Epithelial cell of esophagus (primary cell): ENCODE measurements at regions not wholly inside any gene's neighbourhood (a gene's known extent, or its start where the extent isn't known, plus 50 kb on each side); places are given as distances from the start of the nearest gene placed in this dataset.

Source experiments
- DNase-seq: peaks from one replicate; pipeline ENCODE4 v3.0.0; 2010; ENCODE audit warnings: low read depth
- H3K4me3 ChIP-seq: 2 replicates; pipeline ENCODE4 v1.5.1; 2011; ENCODE audit warnings: mild to moderate bottlenecking, low read length, control low read depth
- TF ChIP-seq, protein P1 (sequence below): IDR thresholded peaks from 2 replicates; pipeline ENCODE4 v1.5.1; 2011; ENCODE audit warnings: low read depth, mild to moderate bottlenecking, low read length, control low read depth, inconsistent platforms; ENCODE audit not compliant: insufficient read depth; ENCODE audit errors: missing control alignments

DNA sequence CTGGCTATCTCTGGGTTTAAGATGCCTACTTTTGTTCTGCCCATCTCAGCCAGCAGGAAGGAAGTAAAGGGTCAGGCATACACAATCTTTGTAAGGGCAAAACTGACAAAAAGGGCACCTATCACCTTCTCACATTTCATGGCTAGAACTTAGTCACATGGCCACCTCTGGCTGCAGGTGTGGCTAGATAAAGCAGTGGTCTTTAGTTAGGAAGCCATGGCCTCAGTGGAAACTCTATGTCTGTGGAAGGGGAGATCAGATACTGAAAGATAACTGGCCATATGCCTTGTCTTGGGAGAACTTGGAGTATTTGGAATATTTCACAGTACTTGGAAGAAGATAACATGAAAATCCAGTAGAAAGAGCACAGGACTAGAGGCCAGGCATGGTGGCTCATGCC, 80.7 kb upstream of the TBL1XR1 start:
- H3K4me3 ChIP-seq: no peak overlapping the region
- DNase-seq: no peak
- TF ChIP-seq, protein P1, sequence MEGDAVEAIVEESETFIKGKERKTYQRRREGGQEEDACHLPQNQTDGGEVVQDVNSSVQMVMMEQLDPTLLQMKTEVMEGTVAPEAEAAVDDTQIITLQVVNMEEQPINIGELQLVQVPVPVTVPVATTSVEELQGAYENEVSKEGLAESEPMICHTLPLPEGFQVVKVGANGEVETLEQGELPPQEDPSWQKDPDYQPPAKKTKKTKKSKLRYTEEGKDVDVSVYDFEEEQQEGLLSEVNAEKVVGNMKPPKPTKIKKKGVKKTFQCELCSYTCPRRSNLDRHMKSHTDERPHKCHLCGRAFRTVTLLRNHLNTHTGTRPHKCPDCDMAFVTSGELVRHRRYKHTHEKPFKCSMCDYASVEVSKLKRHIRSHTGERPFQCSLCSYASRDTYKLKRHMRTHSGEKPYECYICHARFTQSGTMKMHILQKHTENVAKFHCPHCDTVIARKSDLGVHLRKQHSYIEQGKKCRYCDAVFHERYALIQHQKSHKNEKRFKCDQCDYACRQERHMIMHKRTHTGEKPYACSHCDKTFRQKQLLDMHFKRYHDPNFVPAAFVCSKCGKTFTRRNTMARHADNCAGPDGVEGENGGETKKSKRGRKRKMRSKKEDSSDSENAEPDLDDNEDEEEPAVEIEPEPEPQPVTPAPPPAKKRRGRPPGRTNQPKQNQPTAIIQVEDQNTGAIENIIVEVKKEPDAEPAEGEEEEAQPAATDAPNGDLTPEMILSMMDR: no peak

DNA sequence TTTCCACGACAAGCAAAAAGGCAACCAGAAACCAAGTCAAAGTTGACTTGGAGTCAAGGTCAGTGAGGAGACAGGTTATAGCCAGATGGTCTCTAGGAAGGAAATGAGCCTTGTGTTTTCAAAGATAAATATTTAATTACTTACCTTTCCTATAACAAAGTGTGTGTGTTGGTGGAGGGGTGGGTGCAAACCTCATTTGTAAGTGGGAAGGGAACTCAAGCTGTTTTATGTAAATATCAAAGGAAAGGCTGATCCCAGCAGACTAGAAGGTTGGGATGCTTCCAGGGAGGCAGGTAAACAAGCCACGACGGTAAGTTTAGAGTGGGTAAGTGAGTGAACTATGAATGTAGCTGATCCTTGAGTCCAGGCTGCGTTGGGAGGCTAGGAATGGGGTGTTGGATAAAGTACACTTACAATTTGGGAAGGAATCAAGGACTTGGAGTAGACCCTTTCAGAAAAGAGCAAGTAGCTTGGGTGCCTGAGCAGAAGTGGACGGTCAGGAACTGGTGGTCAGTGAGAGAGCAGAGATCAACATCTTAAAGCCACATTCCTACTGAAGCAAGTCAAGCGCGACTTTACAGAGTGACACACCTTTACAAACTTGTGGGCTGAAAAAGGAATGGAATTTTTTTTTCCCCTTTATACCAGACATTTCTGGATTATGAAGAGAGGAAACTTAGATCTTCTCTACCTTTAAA, 82.0 kb upstream of the TBL1XR1 start:
- DNase-seq: no peak
- TF ChIP-seq, protein P1: no peak

DNA sequence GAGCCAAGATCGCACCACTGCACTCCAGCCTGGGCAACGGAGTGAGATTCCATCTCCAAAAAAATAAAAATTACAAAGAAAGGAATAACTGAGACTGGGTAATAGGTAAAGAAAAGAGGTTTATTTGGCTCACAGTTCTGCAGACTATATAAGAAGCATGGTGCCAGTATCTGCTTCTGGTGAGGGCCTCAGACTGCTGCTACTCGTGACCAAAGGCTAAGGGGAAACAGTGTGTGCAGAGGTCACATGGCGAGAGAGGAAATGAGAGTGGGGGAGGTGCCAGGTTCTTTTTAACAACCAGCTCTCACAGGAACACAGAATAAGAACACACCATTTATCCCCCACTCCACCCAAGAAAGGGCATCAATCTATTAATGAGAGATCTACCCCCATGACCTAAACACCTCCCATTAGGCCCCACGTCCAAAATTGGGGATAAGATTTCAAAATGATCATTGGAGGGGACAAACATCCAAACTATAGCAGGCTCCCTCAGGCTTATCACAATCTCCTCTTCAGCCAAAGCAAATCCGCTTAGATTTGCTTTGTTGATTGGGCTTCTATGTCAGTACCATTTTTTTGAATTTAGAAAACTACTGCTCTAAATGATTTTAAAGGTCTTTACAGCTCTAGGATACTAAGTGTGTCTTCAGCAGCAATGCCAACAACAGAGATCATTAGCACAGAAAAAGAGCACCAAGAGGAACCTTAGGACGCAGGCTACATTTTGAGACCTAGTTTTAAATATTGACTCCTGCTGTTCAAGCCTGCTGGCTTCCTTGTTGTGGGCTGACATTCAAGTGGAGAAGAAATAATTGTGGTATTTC, 84.2 kb upstream of the TBL1XR1 start:
- TF ChIP-seq, protein P1: no peak
- no peak for DNase-seq
- no peak overlapping the region for H3K4me3 ChIP-seq

More for the DNA sequence above, 82.0 kb upstream of the TBL1XR1 start:
- no peak overlapping the region for H3K4me3 ChIP-seq

DNA sequence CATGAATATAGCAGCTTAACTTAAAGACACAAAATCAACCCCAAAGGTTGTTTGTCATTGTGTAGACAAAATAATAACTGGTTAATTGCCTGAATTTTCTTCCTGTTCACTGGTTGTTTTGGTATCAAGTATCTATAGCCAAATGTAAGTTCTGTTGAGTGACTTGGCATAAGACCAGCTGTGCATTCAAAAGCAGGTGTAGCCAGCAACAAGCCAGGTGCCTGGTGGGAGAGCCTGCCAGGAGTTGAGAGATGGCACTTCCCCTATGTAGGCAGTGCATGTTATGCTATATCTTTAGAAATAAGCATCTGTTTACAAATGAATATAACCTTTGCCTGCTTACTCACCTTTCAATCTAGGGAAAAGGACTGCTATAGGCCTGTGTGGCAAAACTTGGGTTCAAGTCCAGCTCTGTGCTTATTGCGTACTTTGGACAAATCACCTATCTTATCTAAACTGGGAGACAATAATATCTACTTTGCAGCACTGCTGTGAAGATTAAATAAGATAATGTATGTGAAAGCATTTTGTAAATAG, 84.9 kb upstream of the TBL1XR1 start:
- no peak overlapping the region for H3K4me3 ChIP-seq
- DNase-seq: no peak
- TF ChIP-seq, protein P1: no peak

DNA sequence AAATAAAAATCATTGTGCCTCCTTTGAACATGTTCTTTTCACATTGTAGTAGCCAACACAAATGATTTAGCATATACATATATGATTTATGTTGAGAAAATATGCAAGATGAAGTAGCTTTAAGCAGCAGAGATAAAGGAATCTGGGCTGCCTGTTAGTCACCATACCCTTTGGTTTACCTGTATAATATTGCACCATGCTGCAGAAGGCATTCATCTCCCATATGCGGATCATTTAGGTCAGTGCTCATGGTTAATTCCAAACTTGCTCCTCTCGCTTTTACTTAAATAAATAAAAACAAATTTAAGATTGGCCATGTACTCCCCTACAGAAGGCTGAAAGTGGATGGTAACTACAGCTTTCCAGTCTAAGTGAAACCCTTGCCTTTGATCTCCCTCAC, 86.7 kb upstream of the TBL1XR1 start:
- no peak overlapping the region for H3K4me3 ChIP-seq
- TF ChIP-seq, protein P1: no peak
- peak; percentile 59 for DNase-seq

DNA sequence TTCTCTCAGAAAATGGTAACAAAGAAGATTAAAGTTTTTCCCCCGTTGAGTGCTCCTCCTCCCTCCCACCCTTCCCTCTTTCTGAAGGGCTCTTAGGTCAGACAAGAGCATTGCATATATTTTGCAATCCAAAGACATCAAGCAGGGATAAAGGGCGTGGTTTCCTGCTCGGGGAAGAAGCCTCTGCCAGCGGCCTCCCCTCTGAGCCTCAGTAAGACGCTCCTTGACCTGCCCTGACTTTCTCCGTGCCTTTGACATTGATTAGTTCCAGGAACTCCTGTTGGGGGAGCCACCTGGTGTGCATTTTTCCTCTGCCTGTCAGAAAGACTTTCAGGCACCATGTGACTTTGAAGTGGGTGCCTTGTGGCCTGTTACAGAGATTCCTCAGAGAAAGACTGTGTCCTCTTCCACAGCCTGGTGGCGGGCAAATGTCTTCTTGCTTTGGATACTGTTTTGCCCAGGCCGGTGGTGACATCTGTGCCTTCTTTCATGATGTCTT, 87.2 kb upstream of the TBL1XR1 start:
- peak; percentile 49 for DNase-seq
- H3K4me3 ChIP-seq: no peak overlapping the region
- TF ChIP-seq, protein P1: no peak
